GM21576 (cell line): ENCODE measurements at regions not wholly inside any gene's neighbourhood (a gene's known extent, or its start where the extent isn't known, plus 50 kb on each side); places are given as distances from the start of the nearest gene placed in this dataset.
"Not testable (repeated sequence)": the region's sequence is repeated elsewhere in the genome, so short reads cannot be mapped to it uniquely, and the experiment has no call there.

Experiments
- ATAC-seq: cut with Tn5 transposase; IDR thresholded peaks from one replicate; pipeline ENCODE4 v1.9.1; 2021; ENCODE audit warnings: mild to moderate bottlenecking, moderate library complexity; ENCODE audit not compliant: unreplicated experiment

GRCh38 chr14:34300882-34301734, 160.9 kb downstream of the SPTSSA start:
- no peak for ATAC-seq

- no peak for ATAC-seq
Measured at GRCh38 chr14:34300330-34300729, 161.7 kb downstream of the SPTSSA start.

DNA sequence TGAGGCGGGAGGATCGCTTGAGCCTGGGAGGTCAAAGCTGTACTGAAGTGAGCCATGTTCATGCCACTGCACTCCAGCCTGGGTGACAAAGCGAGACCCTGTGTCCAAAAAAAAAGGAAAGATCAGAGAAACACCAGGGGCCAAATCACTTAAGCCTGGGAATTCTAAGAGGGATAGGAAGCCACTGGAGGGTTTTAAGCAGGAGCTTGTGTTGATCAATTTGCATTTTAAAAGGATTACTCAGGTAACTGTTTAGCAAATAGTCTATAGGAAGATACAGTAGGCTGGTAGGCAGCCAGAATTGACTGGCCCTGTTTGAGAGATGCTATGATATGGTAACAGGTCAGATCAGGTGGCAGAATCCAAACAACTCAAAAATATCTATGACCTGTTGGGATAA, 162.7 kb downstream of the SPTSSA start:
- no peak for ATAC-seq

DNA sequence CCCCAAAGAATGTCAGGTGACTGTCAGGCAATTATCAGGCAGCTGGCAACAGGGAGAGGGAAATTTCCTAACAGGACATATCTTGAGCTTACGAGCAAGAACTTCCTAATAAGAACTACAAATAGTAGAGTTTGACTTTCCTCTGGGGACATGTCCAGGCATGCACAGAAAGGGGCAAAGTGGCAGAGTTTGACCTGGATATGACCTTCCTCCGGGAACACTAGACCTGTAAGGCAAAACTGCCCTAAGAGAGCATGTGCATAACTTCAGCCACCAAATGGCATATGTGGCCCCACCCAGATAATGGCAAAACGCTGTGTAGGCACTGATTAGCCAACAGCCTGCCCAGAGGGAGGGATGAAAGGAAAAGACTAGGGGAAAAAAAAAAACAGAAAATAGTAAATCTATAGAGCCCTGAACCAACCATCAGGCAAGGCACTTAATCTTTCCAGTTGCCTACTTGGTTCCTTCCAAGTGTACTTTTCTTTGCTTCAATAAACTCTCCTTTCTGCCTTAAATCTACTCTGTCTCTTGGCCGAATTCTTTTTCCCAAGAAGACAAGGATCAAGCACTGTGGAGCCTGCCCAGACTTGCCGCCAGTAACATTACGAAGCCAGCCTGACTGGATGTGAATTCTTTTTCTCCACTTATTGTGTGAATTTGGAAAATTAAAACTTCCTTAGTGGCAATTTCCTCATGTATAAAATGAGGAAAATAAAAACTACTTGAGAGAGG, 164.1 kb downstream of the SPTSSA start:
- ATAC-seq, result no peak

DNA sequence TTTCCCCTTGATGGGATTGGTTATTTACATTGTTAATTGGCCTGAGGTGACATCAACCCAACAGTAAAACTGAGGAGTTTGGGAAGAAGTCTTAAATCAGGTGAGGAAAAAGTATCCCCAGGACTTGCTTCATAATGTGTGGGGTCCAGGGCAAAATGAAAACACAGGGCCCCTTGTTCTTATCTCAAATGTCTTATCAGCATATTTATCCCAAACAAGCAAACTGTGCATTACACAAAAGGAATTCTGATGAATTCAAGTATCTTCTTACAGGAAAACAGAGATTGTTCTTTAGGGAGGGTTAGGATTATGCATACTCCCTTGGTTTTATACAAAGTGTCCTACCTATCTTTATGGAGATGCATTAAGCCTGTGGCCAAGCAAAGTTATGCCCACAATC, 178.4 kb downstream of the SPTSSA start:
- no peak for ATAC-seq

DNA sequence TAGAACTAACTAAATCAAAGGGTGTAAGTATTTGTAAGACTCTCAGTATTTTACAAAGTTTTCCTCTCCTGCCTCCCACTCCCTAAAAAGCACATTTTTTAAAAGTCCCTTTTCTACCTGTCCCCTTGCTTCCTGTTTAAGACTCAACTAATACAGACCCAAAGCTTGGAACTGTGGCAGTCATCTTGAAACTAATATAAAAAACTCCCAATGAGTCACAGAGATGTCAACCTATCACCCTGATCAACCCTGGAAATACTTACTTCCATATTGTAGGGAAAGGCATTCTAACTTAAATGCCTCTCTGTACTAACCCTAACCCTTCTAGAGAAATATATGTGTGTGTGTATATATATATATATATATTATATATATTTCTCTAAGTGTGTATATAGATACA, 184.8 kb downstream of the SPTSSA start:
- ATAC-seq, result no peak

- ATAC-seq, result no peak
Measured at GRCh38 chr14:34275530-34275929, 186.5 kb downstream of the SPTSSA start.

DNA sequence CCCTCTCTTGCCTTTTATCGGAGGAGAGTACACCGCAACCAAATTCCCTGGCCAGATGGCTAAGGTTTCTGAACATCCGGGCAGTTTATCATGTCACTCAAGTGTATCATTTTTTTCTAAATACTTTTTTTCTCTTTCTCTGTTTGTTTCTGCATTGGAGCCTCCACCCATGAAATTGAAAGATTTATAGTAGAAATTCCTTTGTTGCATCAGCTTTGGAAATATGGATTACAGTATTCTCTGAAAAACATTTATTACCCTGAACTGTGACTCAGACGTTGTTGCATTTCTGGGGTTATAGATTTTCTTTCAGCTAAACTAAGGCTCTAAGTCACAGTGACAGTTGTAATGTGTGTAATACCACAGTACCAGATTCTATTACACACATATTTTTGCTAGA, 187.0 kb downstream of the SPTSSA start:
- ATAC-seq, result no peak

- ATAC-seq, result not testable (repeated sequence)
Measured at GRCh38 chr14:34273716-34274115, 188.3 kb downstream of the SPTSSA start.

DNA sequence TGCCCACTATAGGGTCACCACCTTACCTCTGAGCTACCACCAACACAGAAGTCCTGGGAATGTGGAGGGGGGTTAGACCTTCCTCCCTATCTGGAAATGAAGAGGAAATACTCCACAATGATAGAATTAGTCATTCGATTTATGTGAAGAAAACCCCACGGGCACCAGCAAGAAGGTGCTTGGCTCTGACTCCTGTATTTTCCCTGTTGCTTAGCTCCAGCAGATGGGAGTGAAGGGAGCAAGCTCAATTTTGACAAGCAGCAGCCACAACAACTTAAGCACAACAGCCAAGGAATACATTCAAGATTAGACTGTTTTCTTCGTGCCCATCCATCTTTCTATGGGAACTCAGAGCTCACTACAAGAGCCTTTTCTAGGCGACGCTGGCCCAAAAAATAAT, 191.7 kb downstream of the SPTSSA start:
- ATAC-seq, result no peak

GRCh38 chr14:34266344-34266743, 195.7 kb downstream of the SPTSSA start:
- no peak for ATAC-seq

GRCh38 chr14:34262127-34262910, 199.7 kb downstream of the SPTSSA start:
- no peak for ATAC-seq

- no peak for ATAC-seq
Measured at GRCh38 chr14:34259996-34260395, 202.0 kb downstream of the SPTSSA start.

GRCh38 chr14:34258318-34258717, 203.7 kb downstream of the SPTSSA start:
- no peak for ATAC-seq

- ATAC-seq, result no peak
Measured at GRCh38 chr14:34257505-34257904, 204.5 kb downstream of the SPTSSA start.

GRCh38 chr14:34256223-34256622, 205.8 kb downstream of the SPTSSA start:
- ATAC-seq, result no peak

DNA sequence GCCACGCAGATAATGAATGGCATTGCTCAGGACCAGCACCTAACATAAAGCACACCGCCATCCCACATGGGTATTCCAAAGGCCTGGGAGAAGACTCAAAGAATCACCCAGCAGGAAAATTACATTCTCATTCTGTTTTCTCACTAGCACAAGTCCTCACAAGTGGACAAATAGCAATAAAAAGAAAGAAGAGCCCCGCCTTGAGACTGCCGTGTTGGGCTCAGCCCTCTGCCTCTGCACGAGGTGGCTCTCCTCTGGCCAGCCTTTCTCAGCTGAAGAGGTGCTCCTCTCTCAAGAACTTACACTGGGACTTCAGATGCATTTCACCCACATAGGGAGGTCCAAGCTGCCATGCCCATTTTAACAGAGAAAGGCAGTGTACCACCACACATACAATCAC, 207.5 kb downstream of the SPTSSA start:
- ATAC-seq, result no peak

DNA sequence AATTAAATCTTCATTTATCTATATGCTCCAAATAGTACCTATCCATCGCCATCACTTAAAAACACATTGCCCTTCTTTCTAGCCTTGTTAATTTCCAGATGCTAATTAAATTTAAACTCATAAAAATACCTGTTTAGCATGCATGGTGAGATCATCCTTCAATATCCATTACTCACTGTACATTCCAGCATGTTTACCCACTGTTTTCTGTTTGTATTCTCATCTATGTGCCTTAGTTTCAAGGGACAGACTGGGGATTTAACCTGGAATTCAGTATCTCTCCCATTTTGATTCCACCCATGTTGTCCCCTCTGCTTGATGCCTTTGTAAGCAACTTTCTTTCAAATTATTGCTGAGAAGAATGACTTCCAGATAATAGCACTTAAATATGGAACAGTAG, 208.0 kb downstream of the SPTSSA start:
- ATAC-seq, result no peak

- ATAC-seq, result no peak
Measured at GRCh38 chr14:34252227-34252626, 209.8 kb downstream of the SPTSSA start.

DNA sequence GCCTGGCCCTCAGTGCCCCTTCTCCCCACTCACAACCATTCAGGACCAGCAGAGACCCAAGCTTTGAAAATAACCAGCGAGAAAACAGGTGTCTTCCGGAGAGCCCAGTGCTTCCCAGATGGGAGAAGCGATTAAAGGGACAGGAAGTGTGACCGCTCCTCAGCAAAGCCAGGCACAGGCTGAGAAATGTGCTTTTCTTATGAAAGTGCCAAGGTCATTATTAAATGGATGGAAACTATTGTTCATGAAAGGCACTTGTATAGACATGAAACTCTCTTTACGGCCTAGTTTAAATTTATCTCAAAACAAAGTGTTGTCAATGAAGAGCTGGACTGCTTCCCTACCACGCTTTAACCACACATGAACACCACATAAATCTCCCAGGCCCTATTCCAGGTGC, 210.4 kb downstream of the SPTSSA start:
- ATAC-seq, result no peak

GRCh38 chr14:34250959-34251358, 211.1 kb downstream of the SPTSSA start:
- ATAC-seq, result no peak

GRCh38 chr14:34247605-34248004, 214.4 kb downstream of the SPTSSA start:
- ATAC-seq, result no peak
